Panc1 (cell line): ENCODE measurements at regions not wholly inside any gene's neighbourhood (a gene's known extent, or its start where the extent isn't known, plus 50 kb on each side); places are given as distances from the start of the nearest gene placed in this dataset.

Experiments
- POLR2AphosphoS5 ChIP-seq: IDR thresholded peaks from 2 replicates; pipeline ENCODE4 v1.6.1; 2012; ENCODE audit warnings: mild to moderate bottlenecking, low read depth, low read length, moderate library complexity
- TCF7L2 ChIP-seq: IDR thresholded peaks from 2 replicates; pipeline ENCODE4 v1.6.1; 2011; ENCODE audit warnings: mild to moderate bottlenecking, low read depth, low read length, inconsistent platforms
- TF ChIP-seq, protein P1 (sequence below): fragments of 450-650 bp; IDR thresholded peaks from 2 replicates; pipeline ENCODE4 v1.5.1; 2017; ENCODE audit warnings: mild to moderate bottlenecking
- TF ChIP-seq, protein P2 (sequence below), 2 experiments: IDR thresholded peaks; 2 replicates each; pipeline ENCODE4 v1.6.1; 2011 to 2012; ENCODE audit warnings: low read depth in 2 of 2, control low read depth in 1 of 2, low read length in 1 of 2, mild to moderate bottlenecking in 1 of 2, moderate library complexity in 1 of 2; ENCODE audit not compliant: insufficient read depth in 1 of 2

- TF ChIP-seq, protein P1, sequence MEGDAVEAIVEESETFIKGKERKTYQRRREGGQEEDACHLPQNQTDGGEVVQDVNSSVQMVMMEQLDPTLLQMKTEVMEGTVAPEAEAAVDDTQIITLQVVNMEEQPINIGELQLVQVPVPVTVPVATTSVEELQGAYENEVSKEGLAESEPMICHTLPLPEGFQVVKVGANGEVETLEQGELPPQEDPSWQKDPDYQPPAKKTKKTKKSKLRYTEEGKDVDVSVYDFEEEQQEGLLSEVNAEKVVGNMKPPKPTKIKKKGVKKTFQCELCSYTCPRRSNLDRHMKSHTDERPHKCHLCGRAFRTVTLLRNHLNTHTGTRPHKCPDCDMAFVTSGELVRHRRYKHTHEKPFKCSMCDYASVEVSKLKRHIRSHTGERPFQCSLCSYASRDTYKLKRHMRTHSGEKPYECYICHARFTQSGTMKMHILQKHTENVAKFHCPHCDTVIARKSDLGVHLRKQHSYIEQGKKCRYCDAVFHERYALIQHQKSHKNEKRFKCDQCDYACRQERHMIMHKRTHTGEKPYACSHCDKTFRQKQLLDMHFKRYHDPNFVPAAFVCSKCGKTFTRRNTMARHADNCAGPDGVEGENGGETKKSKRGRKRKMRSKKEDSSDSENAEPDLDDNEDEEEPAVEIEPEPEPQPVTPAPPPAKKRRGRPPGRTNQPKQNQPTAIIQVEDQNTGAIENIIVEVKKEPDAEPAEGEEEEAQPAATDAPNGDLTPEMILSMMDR: no peak
- TF ChIP-seq TCF7L2 (no peak), POLR2AphosphoS5 (no peak)
- TF ChIP-seq, protein P2, sequence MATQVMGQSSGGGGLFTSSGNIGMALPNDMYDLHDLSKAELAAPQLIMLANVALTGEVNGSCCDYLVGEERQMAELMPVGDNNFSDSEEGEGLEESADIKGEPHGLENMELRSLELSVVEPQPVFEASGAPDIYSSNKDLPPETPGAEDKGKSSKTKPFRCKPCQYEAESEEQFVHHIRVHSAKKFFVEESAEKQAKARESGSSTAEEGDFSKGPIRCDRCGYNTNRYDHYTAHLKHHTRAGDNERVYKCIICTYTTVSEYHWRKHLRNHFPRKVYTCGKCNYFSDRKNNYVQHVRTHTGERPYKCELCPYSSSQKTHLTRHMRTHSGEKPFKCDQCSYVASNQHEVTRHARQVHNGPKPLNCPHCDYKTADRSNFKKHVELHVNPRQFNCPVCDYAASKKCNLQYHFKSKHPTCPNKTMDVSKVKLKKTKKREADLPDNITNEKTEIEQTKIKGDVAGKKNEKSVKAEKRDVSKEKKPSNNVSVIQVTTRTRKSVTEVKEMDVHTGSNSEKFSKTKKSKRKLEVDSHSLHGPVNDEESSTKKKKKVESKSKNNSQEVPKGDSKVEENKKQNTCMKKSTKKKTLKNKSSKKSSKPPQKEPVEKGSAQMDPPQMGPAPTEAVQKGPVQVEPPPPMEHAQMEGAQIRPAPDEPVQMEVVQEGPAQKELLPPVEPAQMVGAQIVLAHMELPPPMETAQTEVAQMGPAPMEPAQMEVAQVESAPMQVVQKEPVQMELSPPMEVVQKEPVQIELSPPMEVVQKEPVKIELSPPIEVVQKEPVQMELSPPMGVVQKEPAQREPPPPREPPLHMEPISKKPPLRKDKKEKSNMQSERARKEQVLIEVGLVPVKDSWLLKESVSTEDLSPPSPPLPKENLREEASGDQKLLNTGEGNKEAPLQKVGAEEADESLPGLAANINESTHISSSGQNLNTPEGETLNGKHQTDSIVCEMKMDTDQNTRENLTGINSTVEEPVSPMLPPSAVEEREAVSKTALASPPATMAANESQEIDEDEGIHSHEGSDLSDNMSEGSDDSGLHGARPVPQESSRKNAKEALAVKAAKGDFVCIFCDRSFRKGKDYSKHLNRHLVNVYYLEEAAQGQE (IDR thresholded peaks at IDR 0.05; ENCODE audit: insufficient read depth in 1 of 2, low read depth in 2 of 2, low read length in 1 of 2): no peak
Measured at GRCh38 chr12:127480775-127481314, 786.1 kb upstream of the TMEM132C start.
